Left lung (tissue), 4 donors: ENCODE measurements at regions not wholly inside any gene's neighbourhood (a gene's known extent, or its start where the extent isn't known, plus 50 kb on each side); places are given as distances from the start of the nearest gene placed in this dataset.
A peak's percentile ranks its signal among the peaks of the same experiment; 100 is the strongest.
"Not testable (repeated sequence)": the region's sequence is repeated elsewhere in the genome, so short reads cannot be mapped to it uniquely, and the experiment has no call there.

Experiments
- ATAC-seq: fragments of 200-7000 bp; cut with Tn5 transposase; one replicate; pipeline ENCODE4 v1.9.1; 2020; ENCODE audit warnings: moderate library complexity
- DNase-seq, 4 donors: peaks; one replicate each; pipeline ENCODE4 v3.0.0-alpha.2; 2013 to 2020
- H3K27ac ChIP-seq, 2 donors: fragments of 200-600 bp; sonication (generic) in 1 of 2; one replicate each; pipeline versions ENCODE4 v1.5.0 to v1.8.0; 2020 to 2021
- H3K27me3 ChIP-seq, 2 donors: fragments of 200-600 bp; sonication (generic) in 1 of 2; one replicate each; pipeline versions ENCODE4 v1.5.0 to v1.8.0; 2020 to 2021
- H3K36me3 ChIP-seq, 2 donors: fragments of 200-600 bp; sonication (generic) in 1 of 2; one replicate each; pipeline versions ENCODE4 v1.5.0 to v1.8.0; 2020 to 2021
- H3K4me1 ChIP-seq, 2 donors: fragments of 200-600 bp; one replicate each; pipeline ENCODE4 v1.8.0; 2021
- H3K4me3 ChIP-seq, 2 donors: fragments of 200-600 bp; sonication (generic) in 1 of 2; one replicate each; pipeline versions ENCODE4 v1.5.0 to v1.8.0; 2020 to 2021; ENCODE audit warnings: mild to moderate bottlenecking in 1 of 2
- H3K9me3 ChIP-seq, 2 donors: fragments of 200-600 bp; sonication (generic) in 1 of 2; one replicate each; pipeline versions ENCODE4 v1.5.0 to v1.8.0; 2020 to 2021
- CTCF ChIP-seq, 2 donors: fragments of 200-600 bp; sonication (generic) in 1 of 2; IDR thresholded peaks; one replicate each; pipeline versions ENCODE4 v1.5.0 to v1.8.0; 2021; ENCODE audit warnings: antibody characterized with exemption in 2 of 2
- intact Hi-C, 2 donors: fragments of 100-400 bp; cut with DNase I; formaldehyde crosslinking; loops; one replicate each; pipeline versions ENCODE4 v1.11.2 to v1.14.2; 2022
- donor health status: DM: no; HTN: yes; CAD: no.
- donor health status: DM: no; HTN: no; CAD: no.

GRCh38 chr16:88141580-88141979, 190.3 kb downstream of the BANP start:
- no peak for ATAC-seq
- intact Hi-C loops: no loop called here

GRCh38 chr16:88142056-88142935, 191.1 kb downstream of the BANP start:
- peak in 1 of 4 donors; percentile 57 for DNase-seq
- intact Hi-C loops, H3K4me1 ChIP-seq, ATAC-seq, H3K36me3 ChIP-seq, H3K27ac ChIP-seq, H3K4me3 ChIP-seq: not testable (repeated sequence)
- peaks cover 0 to 14% of the 10 kb centered on the region in 2 donors for H3K9me3 ChIP-seq
- peaks cover 0 to 20% of the 10 kb centered on the region in 2 donors for H3K27me3 ChIP-seq

More at GRCh38 chr16:88141580-88141979, 190.3 kb downstream of the BANP start:
- H3K36me3 ChIP-seq: no peaks in the 10 kb centered on the region
- peaks cover 0 to 14% of the 10 kb centered on the region in 2 donors for H3K9me3 ChIP-seq
- H3K4me1 ChIP-seq: no peaks in the 10 kb centered on the region
- H3K27ac ChIP-seq: no peak overlapping the region
- peak in 1 of 4 donors; percentile 33 for DNase-seq
- H3K4me3 ChIP-seq: no peak overlapping the region
- peaks cover 0 to 19% of the 10 kb centered on the region in 2 donors for H3K27me3 ChIP-seq
- TF ChIP-seq CTCF (IDR thresholded peaks at IDR 0.05): no peak

GRCh38 chr16:88143122-88144027, 192.1 kb downstream of the BANP start:
- H3K36me3 ChIP-seq, intact Hi-C loops, H3K4me1 ChIP-seq, H3K4me3 ChIP-seq, H3K27ac ChIP-seq, ATAC-seq: not testable (repeated sequence)
- peaks cover 0 to 25% of the 10 kb centered on the region in 2 donors for H3K27me3 ChIP-seq
- H3K9me3 ChIP-seq: peaks cover 0 to 11% of the 10 kb centered on the region in 2 donors
- DNase-seq: peak in 1 of 4 donors; percentile 41

GRCh38 chr16:88144028-88144511, 192.8 kb downstream of the BANP start:
- Histone ChIP-seq H3K27ac (no peak overlapping the region), H3K36me3 (no peaks in the 10 kb centered on the region), H3K27me3 (peaks cover 0 to 25% of the 10 kb centered on the region in 2 donors), H3K4me1 (no peaks in the 10 kb centered on the region), H3K4me3 (no peak overlapping the region), H3K9me3 (peaks cover 0 to 5% of the 10 kb centered on the region in 2 donors)
- ATAC-seq (no peak), DNase-seq (peak in 1 of 4 donors; percentile 13)
- intact Hi-C loops: no loop called here
- TF ChIP-seq CTCF (IDR thresholded peaks at IDR 0.05): no peak

GRCh38 chr16:88145376-88145775, 194.1 kb downstream of the BANP start:
- not testable (repeated sequence) for H3K27ac ChIP-seq, H3K36me3 ChIP-seq, ATAC-seq

GRCh38 chr16:88145824-88146405, 194.7 kb downstream of the BANP start:
- H3K9me3 ChIP-seq, H3K4me1 ChIP-seq, ATAC-seq, H3K36me3 ChIP-seq, H3K4me3 ChIP-seq, intact Hi-C loops, H3K27ac ChIP-seq: not testable (repeated sequence)
- H3K27me3 ChIP-seq: peaks cover 0 to 27% of the 10 kb centered on the region in 2 donors
- peak in 1 of 4 donors; percentile 53 for DNase-seq

More at GRCh38 chr16:88145376-88145775, 194.1 kb downstream of the BANP start:
- H3K4me1 ChIP-seq, H3K9me3 ChIP-seq, intact Hi-C loops, H3K4me3 ChIP-seq: not testable (repeated sequence)
- DNase-seq: peak in 1 of 4 donors; percentile 46
- peaks cover 0 to 25% of the 10 kb centered on the region in 2 donors for H3K27me3 ChIP-seq

GRCh38 chr16:88148078-88148477, 196.8 kb downstream of the BANP start:
- H3K4me1 ChIP-seq, ATAC-seq, intact Hi-C loops, H3K9me3 ChIP-seq, H3K4me3 ChIP-seq, DNase-seq, H3K27ac ChIP-seq, H3K36me3 ChIP-seq: not testable (repeated sequence)
- peaks cover 0 to 23% of the 10 kb centered on the region in 2 donors for H3K27me3 ChIP-seq

GRCh38 chr16:88148682-88149081, 197.4 kb downstream of the BANP start:
- DNase-seq, H3K9me3 ChIP-seq, H3K4me1 ChIP-seq, intact Hi-C loops, H3K4me3 ChIP-seq, H3K36me3 ChIP-seq, H3K27ac ChIP-seq, ATAC-seq: not testable (repeated sequence)
- H3K27me3 ChIP-seq: peaks cover 0 to 21% of the 10 kb centered on the region in 2 donors

GRCh38 chr16:88149158-88149603, 197.9 kb downstream of the BANP start:
- H3K27ac ChIP-seq, DNase-seq, ATAC-seq, H3K36me3 ChIP-seq, H3K4me1 ChIP-seq, H3K9me3 ChIP-seq, H3K4me3 ChIP-seq, intact Hi-C loops: not testable (repeated sequence)
- H3K27me3 ChIP-seq: peaks cover 0 to 16% of the 10 kb centered on the region in 2 donors

GRCh38 chr16:88149663-88150062, 198.4 kb downstream of the BANP start:
- DNase-seq, intact Hi-C loops, H3K36me3 ChIP-seq, H3K4me3 ChIP-seq, H3K9me3 ChIP-seq, ATAC-seq, H3K27ac ChIP-seq, H3K4me1 ChIP-seq: not testable (repeated sequence)
- peaks cover 0 to 16% of the 10 kb centered on the region in 2 donors for H3K27me3 ChIP-seq
